Tibial nerve (tissue), 4 donors: ENCODE measurements at regions not wholly inside any gene's neighbourhood (a gene's known extent, or its start where the extent isn't known, plus 50 kb on each side); places are given as distances from the start of the nearest gene placed in this dataset.
A peak's percentile ranks its signal among the peaks of the same experiment; 100 is the strongest.

Experiments used
- DNase-seq, 2 donors: peaks; one replicate each; pipeline ENCODE4 v3.0.0-alpha.2; 2019; ENCODE audit warnings: low spot score in 2 of 2
- H3K27ac ChIP-seq, 4 donors: fragments of 200-600 bp; sonication (generic) in 3 of 4; one replicate each; pipeline ENCODE4 v1.5.1; 2017 to 2019; ENCODE audit warnings: mild to moderate bottlenecking in 1 of 4
- H3K27me3 ChIP-seq, 2 donors: fragments of 200-600 bp; sonication (generic) in 1 of 2; one replicate each; pipeline versions ENCODE4 v1.5.1 to v1.6.0; 2017 to 2019
- H3K36me3 ChIP-seq, 3 donors: fragments of 200-600 bp; sonication (generic); one replicate each; pipeline ENCODE4 v1.5.1; 2018 to 2019
- H3K4me1 ChIP-seq, 4 donors: fragments of 200-600 bp; sonication (generic) in 3 of 4; one replicate each; pipeline ENCODE4 v1.5.1; 2017 to 2019
- H3K4me3 ChIP-seq, 4 donors: fragments of 200-600 bp; sonication (generic) in 3 of 4; one replicate each; pipeline ENCODE4 v1.5.1; 2017 to 2019; ENCODE audit warnings: mild to moderate bottlenecking in 1 of 4, moderate library complexity in 1 of 4
- H3K9me3 ChIP-seq, 4 donors: fragments of 200-600 bp; sonication (generic) in 3 of 4; one replicate each; pipeline ENCODE4 v1.5.1; 2017 to 2019
- CTCF ChIP-seq, 5 experiments: fragments of 200-600 bp in 3 of 5; fragments of 450-650 bp in 2 of 5; sonication (generic) in 3 of 5; IDR thresholded peaks; one replicate each; pipeline ENCODE4 v1.5.1; 2016 to 2019; ENCODE audit warnings: antibody characterized with exemption in 5 of 5, mild to moderate bottlenecking in 3 of 5, moderate library complexity in 2 of 5
- EP300 ChIP-seq, 2 donors: sonication (generic); formaldehyde crosslinking; IDR thresholded peaks; one replicate each; pipeline ENCODE4 v1.6.1; 2017; ENCODE audit warnings: antibody characterized with exemption in 2 of 2, mild to moderate bottlenecking in 1 of 2
- POLR2A ChIP-seq, 2 donors: fragments of 450-650 bp; IDR thresholded peaks; one replicate each; pipeline ENCODE4 v1.6.1; 2017; ENCODE audit warnings: antibody characterized with exemption in 2 of 2, mild to moderate bottlenecking in 2 of 2, moderate library complexity in 2 of 2
- WGBS, 2 donors: methylation state at CpG; one replicate each; pipeline ENCODE4 v1.1.5; 2018; 5-methylcytosine and 5-hydroxymethylcytosine counted together

- no peaks in the 10 kb centered on the region for H3K9me3 ChIP-seq
- H3K4me1 ChIP-seq: peaks cover 0 to 40% (median 22%) of the 10 kb centered on the region in 4 donors
- 80 to 90% methylated on average over 1 of the region's 2 CpGs for WGBS, 2 donors
- TF ChIP-seq CTCF (IDR thresholded peaks at IDR 0.05) (no peak), POLR2A (IDR thresholded peaks at IDR 0.05) (no peak), EP300 (IDR thresholded peaks at IDR 0.05) (no peak)
- H3K4me3 ChIP-seq: no peak overlapping the region
- no peak for DNase-seq
- H3K27me3 ChIP-seq: no peaks in the 10 kb centered on the region
- no peak overlapping the region for H3K27ac ChIP-seq
- H3K36me3 ChIP-seq: no peaks in the 10 kb centered on the region
Measured at GRCh38 chr2:64399521-64399920, 54.4 kb upstream of the LGALSL start.

- no peak overlapping the region for H3K4me3 ChIP-seq
- H3K27ac ChIP-seq: no peak overlapping the region
- DNase-seq: no peak
- H3K27me3 ChIP-seq: no peaks in the 10 kb centered on the region
- H3K36me3 ChIP-seq: no peaks in the 10 kb centered on the region
- no peaks in the 10 kb centered on the region for H3K9me3 ChIP-seq
- TF ChIP-seq CTCF (IDR thresholded peaks at IDR 0.05) (no peak), EP300 (IDR thresholded peaks at IDR 0.05) (no peak)
- peaks cover 0 to 47% (median 28%) of the 10 kb centered on the region in 4 donors for H3K4me1 ChIP-seq
- WGBS, 2 donors: 68 to 75% methylated on average over 4 of the region's 4 CpGs
Measured at GRCh38 chr2:64400105-64400728, 53.7 kb upstream of the LGALSL start.

- H3K36me3 ChIP-seq: no peaks in the 10 kb centered on the region
- peak overlapping the region in 1 of 4 donors; percentile 10 for H3K27ac ChIP-seq
- DNase-seq: no peak
- H3K4me3 ChIP-seq: no peak overlapping the region
- no peak for TF ChIP-seq POLR2A (IDR thresholded peaks at IDR 0.05)
- no peak for TF ChIP-seq CTCF (IDR thresholded peaks at IDR 0.05)
- no peak for TF ChIP-seq EP300 (IDR thresholded peaks at IDR 0.05)
- H3K4me1 ChIP-seq: peaks cover 0 to 54% (median 35%) of the 10 kb centered on the region in 4 donors
- WGBS, 2 donors: 69 to 85% methylated on average over 8 of the region's 8 CpGs
- H3K9me3 ChIP-seq: no peaks in the 10 kb centered on the region
- no peaks in the 10 kb centered on the region for H3K27me3 ChIP-seq
Measured at GRCh38 chr2:64400733-64401528, 53.0 kb upstream of the LGALSL start.

GRCh38 chr2:64401529-64401880 lies 52.5 kb upstream of the LGALSL start:
- WGBS, 2 donors: 49% methylated on average over 4 of the region's 4 CpGs

GRCh38 chr2:64402876-64403275 lies 51.1 kb upstream of the LGALSL start:
- no peak for DNase-seq
- H3K36me3 ChIP-seq: no peaks in the 10 kb centered on the region
- H3K4me1 ChIP-seq: peaks cover 0 to 65% (median 45%) of the 10 kb centered on the region in 4 donors
- no peak overlapping the region for H3K4me3 ChIP-seq
- no peaks in the 10 kb centered on the region for H3K9me3 ChIP-seq
- H3K27me3 ChIP-seq: no peaks in the 10 kb centered on the region
- 30 to 35% methylated on average over 1 of the region's 1 CpG for WGBS, 2 donors
- peak overlapping the region in 3 of 4 donors; percentile 80 to 94 (median 90) for H3K27ac ChIP-seq
- TF ChIP-seq EP300 (IDR thresholded peaks at IDR 0.05) (no peak), CTCF (IDR thresholded peaks at IDR 0.05) (no peak), POLR2A (IDR thresholded peaks at IDR 0.05) (no peak)

More at GRCh38 chr2:64401529-64401880, 52.5 kb upstream of the LGALSL start:
- H3K4me3 ChIP-seq: no peak overlapping the region
- no peak for TF ChIP-seq POLR2A (IDR thresholded peaks at IDR 0.05)
- TF ChIP-seq EP300 (IDR thresholded peaks at IDR 0.05): no peak
- H3K27ac ChIP-seq: peak overlapping the region in 1 of 4 donors; percentile 10
- H3K36me3 ChIP-seq: no peaks in the 10 kb centered on the region
- H3K9me3 ChIP-seq: no peaks in the 10 kb centered on the region
- peaks cover 0 to 60% (median 41%) of the 10 kb centered on the region in 4 donors for H3K4me1 ChIP-seq
- H3K27me3 ChIP-seq: no peaks in the 10 kb centered on the region
- DNase-seq: no peak
